ENCODE measurements at regions not wholly inside any gene's neighbourhood (a gene's known extent, or its start where the extent isn't known, plus 50 kb on each side); places are given as distances from the start of the nearest gene placed in this dataset.

- TF ChIP-seq POLR2A (IDR thresholded peaks at IDR 0.05) (no peak), CTCF (IDR thresholded peaks at IDR 0.05) (no peak)
Observed at GRCh38 chr6:74103417-74103816, 407.4 kb downstream of the CD109 start.

Data from transverse colon (tissue), 3 donors.